ENCODE measurements at regions not wholly inside any gene's neighbourhood (a gene's known extent, or its start where the extent isn't known, plus 50 kb on each side); places are given as distances from the start of the nearest gene placed in this dataset.

DNA sequence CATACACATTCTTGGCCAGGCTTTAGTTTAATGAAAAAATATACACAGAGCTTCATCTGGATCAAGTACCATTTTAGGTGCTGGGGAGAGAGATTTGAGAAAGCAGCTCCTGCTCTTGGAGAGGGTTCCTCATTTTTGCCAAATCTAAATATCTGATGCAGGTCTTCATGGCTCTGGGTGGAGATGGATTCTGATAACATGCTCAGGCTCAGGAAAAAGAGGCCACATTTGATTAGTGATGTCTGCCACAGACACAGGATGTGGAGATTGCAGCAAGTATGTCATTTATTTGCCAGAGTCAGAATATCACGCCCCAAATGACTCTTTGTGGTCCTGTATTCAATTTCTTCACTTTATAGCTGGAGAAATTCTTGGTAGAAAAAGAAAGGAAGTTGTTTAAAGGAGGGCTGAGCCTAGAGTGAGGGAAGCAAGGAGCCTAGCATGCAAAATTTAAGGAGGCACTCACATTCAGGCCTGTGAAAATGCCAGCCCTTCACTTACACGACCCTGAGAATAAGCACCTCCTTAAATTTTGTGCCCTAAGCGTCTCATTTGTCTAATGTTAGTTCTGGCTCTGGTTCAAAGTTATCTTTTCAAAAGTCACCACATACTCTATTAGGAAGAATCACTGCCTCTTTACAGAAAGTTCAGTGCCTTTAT is 492.9 kb upstream of the TBX3 start:
- DNase-seq (ENCODE audit: low spot score): no peak

DNA sequence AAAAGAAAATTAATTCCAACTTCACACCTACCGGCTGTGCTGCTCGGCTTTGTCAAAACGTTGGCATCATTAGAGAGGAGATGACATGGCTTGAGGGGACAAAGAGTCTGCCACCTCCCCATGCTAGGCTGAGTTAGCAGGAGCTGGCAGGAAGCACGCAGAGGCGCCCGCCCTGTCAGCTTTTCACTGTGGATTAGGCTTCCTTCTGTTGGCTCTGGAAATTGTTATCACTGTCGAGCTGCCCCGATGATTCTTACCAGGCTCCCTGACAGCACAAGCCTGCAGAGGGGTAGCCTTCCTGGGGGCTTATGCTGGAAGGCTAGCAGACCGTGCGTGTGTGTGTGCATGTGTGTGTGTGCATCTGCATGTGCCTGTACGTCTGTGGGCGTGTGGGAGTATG is 490.9 kb upstream of the TBX3 start:
- no peak for DNase-seq (ENCODE audit: low spot score)

DNA sequence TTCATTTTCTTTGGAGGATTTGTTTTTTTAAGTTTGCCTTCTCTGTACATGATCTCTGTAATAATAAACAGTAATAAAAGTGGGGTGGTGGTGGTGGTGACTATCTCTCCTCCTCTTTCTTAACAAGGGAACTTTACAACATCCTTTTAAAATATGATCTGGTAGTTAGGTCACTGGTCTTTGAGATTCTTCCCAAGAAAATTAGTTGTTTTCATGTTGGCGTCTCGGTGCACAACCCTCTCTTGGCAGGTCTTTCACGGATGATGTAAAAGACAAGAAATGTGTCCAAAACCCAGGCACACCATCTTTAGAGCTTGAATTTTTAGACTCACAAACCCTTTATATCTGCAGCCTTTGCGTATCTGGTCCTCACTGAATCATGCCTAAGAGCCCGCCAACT is 488.5 kb upstream of the TBX3 start:
- DNase-seq (ENCODE audit: low spot score): no peak

DNA sequence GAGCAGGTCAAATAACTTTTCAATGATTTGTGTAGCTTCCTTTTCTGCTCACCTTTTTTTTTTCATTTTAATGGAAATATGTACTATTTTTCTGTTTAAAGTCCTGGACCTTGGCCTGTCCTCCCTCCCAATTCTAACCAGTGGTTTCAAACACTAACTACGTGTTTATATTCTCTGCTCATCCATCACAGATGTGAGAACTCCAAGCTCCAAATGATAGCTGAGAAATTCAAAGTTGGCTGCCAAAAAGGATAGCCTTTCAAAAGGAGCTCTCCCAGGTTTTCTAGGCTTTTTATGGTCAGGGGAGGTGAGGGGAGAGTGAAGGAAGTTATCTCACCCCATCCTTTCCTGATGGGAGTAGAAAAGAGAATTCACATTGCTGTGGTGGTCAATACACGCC is 486.0 kb upstream of the TBX3 start:
- DNase-seq (ENCODE audit: low spot score): no peak

DNA sequence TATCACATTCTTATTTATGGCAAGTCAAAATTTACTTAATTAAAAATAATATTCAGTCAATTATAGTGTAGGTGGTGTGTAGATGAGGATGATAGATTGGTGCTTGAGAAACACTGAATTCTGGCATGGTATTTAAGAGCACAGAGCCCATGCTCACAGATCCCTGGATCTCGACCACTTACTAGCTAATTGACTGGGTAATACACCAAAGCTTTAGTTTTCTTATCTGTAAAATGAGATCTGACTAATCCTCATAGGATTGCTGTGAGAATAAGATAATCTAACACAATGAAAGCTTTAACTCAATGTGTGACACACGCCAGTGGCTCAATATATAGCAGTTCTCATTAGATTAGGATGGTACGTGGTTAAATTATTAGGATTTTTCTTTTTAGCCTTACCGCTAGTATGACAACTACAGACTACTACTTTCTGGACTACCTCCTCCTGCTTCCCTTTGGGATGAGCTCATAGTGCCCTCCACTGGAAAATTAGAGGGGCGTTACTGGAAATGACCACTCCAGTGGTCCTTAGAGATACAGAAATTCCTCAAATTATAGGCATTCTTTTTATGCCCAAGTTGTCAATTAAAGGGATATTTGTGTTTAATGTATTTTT is 482.8 kb upstream of the TBX3 start:
- no peak for DNase-seq (ENCODE audit: low spot score)

DNA sequence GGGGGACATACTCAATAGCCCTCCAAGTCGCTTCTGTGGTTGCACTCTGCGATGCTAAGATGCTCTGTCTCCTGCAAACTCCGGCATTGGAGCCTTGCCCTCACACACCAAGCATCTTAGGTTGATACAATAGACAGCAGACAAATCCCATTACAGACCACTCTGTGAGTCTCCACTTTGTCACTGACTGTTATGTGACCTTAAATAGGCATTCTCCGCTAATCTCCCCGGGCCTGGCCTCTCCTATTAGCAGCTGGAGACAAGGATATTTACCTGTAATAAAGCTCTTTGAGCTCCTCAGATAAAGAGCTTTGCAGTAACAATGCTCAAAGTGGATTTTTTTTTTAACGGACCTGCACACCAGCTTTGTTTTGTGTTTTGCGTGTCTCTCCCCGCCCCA is 479.7 kb upstream of the TBX3 start:
- DNase-seq (ENCODE audit: low spot score): no peak

DNA sequence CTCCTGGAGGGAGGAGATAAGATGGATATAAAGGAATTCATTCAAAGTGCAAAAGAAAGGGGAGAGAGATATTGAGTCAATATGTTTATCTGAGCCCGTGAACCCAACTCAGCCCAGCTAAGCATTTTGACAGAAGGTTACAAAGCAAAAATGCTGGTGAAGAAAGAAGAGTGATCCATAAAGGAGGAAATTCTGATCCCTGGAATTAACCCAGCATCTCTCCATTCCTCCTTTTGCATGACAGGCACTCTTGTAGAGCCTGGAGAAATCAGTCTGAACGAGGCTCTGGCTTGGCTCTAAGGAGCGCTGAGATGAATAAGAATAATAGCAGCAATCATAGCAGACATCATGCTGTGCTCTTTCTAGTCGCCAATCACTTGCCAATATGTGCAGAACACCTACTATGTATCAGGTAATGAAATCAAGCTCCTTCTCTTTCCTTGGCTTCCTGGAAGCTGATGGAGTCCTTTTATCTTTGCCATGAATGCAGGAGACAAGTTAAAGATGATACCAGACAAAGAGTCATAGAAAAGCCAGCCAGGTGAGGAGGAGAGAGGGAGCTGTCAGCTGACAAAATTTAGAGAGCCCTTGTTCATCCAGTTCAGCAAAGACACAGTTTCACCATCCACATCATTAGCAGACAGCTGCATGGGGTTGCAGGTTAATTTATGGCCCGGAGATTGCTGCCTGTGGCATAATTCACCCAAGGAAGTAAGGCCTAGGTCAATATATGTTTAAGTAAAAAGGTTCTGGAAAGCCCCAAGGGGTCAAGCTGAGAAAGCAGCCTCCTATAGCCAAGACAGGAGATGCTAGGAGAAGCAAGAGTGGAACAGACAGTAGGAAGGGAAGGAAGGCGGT is 476.5 kb upstream of the TBX3 start:
- DNase-seq (ENCODE audit: low spot score): no peak

DNA sequence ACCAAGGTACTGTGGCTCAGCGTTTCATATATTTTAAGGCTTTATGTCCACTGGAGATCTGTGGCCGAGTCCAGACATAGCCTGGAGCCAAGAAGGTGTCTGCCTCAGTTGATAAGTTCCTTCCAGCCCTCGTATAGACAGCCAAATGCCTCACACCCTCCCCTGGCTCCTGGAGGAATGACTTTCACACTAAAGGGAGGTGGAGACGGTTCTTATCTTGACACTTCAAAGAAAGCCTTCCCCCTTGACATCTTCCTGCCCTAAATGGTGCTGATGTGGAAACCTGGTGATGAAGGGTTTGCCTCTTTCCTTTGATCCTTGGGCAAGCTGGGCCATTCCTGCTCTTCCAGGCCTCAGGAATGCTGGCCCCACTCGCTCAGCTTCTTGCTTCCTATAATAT is 474.8 kb upstream of the TBX3 start:
- DNase-seq (ENCODE audit: low spot score): no peak

DNA sequence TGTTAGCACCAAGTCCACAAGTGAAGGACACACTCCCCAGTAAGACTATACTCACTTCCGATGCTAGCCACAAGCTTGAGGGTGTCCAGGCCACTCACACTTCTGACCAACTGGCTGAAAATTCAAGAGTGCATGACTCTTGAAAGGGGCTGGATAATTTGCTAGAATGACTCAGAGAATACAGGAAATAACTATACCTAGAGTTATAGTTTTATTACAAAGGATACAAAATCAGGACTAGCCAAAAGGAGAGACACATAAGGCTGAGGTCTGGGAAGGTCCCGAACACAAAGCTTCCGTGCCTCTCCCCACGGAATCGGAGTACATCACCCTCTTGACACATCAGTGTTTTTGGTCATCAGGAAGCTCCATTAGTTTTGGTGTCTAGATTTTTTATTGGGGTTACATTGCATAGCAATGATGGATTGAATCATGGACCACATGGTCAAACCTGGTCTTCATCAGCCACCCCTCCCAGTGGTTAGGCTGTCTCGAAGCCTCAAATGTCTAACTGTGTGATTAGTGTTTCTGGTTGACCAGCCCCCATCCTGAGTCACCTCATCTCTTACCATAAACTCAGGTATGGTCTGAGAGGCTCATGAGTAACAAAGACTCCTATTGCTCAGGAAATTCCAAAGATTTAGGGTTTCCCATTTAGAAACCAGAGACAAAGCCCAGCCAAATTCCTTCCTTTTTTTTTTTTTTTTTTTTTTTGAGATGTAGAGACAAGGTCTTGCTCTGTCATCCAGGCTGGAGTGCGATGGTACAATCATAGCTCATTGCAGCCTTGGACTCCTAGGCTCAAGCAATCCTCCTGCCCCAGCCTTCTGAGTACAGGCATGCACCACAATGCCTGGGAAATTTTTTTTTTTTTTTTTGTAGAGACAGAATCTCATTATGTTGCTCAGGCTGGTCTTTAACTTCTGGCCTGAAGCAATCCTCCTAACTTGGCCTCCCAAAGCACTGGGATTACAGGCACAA is 472.0 kb upstream of the TBX3 start:
- no peak for DNase-seq (ENCODE audit: low spot score)

DNA sequence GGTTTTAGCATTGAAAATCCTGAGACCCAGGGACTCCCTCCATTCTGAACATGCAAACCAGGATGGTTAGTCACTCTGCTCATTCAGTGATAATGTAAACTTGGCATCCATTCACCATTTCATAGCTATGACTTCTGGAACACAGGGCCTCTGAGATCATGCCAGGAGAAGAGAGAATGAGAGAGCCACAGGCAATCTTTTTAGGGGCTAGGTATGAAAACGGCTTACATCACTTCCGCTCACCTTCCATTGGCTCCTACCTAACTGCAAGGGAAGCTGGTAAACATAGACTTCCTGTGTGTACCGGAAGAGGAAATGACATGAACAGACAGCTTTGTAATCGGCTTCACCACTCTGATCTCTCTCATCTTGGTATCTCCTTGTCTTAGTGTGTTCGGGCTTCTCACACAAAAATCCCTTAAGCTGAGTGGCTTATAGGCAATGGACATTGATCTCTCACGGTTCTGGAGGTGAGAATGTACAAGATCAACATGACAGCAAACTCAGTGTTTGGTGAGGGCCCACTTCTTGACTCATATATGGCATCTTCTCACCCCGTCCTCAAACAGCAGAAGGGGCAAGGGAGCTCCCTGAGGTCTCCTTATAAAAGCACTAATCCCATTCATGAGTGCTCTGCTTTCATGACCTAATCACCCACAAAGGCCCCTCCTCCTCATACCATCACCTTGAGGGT is 465.9 kb upstream of the TBX3 start:
- DNase-seq (ENCODE audit: low spot score): no peak

DNA sequence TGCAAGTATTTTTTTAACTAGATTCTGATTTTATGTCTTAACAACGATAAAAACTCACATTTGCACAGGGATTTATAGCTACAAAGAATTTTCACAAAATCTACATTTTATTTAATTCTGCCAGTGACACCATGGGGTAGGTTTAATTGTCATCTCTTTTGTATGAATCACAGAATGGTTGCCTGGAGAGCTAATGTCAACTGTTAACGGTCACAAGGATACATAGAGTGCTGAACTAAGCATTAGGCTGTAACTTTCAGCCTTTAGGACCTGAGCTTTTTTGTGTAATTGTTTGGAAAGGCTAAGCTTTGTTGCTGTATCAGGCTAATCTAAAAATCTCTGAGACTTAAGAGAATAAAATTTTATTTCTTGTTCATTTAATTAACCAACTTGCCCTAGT is 465.3 kb upstream of the TBX3 start:
- no peak for DNase-seq (ENCODE audit: low spot score)

DNA sequence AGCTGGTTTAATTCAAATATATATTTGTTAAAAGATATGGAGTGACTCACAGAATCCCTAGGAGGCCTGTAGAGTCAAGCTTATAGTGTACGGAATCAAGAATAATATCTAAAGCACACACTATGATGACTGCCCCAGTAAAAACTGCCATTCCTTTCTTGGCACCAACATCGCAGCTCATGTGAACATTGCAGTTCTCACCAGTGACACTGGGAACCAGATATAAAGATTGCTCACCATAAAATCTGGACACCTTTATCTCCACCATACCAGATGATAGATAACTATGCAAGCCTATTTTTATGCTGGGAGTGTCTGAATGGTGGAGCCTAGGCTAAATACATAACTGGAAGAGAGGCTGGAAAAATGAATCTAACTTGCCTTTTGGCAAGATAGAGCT is 463.9 kb upstream of the TBX3 start:
- no peak for DNase-seq (ENCODE audit: low spot score)

DNA sequence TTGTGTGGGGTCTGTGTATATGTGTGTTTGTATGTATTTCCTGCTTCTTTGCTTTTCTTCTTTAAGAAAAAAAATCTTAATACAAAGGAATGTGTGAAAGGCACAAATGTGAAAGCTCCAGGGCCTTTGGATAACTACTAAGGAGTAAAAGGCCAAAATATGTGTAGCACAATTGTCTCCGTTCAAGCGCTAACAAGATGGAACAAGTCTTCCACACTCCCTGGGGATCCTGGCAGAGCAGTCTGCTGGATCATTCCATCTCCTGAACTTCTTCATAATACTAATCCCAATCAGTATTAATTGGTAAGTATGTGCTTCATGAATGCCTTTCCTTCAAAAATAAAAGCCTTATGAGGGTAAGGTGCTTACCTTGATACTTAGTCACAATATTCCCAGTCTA is 462.5 kb upstream of the TBX3 start:
- DNase-seq (ENCODE audit: low spot score): no peak

DNA sequence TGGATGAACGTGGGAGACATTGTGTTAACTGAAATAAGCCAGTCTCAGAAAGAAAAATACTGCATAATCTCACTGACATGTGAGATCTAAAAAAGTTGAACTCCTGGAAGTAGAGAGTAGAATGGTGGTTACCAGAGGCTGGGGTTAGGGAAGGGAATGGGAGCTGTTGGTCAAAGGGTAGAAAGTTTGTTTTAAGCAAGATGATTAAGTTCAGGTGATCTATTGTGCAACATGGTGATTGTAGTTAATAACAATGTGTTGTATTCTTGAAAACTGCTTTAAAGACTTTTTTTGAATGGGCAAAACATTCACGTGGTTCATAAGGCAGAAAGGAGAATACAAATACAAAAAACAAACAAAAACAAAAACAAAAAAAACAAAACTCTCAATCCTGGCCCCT is 460.4 kb upstream of the TBX3 start:
- DNase-seq (ENCODE audit: low spot score): no peak

DNA sequence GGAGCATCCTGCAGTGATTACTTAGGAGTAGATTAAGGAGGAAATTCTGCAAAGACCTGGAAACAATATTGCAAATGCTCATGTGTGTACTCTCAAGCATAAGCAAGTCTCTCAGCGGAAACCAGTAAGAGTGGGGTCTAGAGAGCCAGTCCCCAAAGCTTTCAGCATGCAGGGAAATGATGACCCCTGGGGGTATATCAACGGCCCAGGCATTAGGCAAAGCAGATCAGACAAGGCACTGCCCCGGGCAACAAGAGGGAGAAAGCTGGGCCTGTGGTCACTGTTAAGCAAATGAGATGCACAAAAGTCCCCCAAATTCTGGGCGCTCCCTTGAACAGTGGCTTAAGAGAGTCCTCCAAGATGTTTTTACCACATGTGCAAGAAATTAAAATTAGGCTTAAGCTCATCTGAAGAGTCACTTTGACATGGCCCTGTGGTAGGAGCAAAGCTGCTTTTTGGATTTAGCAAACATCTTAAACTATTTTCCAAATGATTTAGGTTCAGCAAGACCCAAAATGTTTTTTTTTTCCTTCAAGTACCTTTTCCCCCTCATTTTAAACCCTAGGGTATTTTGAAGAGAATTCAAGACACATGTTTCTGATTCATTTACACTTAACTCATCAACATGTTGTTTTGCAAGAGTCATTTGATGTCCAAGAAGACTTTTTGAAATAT is 457.1 kb upstream of the TBX3 start:
- no peak for DNase-seq (ENCODE audit: low spot score)

DNA sequence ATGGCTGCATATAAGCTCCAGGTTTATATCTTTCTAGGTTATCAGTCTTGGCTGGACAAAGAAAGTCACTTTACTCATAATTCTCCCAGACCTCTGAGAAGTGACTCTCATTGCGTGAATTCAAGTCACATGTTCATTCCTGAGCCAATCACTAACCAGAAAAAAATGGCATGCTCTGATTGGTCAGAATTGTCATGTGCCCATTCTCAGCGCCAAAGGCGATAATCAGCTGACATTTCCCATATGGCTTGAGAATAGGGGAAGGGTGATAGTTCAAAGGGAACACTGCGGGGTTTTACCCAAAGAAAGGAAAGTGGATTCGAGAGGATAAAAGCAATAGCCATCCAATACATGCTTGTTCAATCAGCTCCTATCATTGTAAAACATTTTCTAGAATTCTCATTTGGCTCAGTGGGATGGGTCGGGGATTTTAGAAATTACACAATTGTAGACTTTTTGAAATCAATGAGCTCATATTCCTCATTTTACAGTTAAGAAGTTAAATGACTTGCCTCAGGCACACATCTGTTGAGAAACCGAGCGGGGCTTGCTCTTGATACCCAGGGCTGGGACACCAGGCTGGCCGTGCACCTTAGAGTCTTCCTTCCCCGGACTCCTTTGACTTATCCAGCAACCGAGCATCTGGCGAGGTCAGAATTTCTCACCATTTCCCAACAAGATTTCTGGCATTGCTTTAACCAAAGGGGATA is 454.0 kb upstream of the TBX3 start:
- DNase-seq (ENCODE audit: low spot score): no peak

DNA sequence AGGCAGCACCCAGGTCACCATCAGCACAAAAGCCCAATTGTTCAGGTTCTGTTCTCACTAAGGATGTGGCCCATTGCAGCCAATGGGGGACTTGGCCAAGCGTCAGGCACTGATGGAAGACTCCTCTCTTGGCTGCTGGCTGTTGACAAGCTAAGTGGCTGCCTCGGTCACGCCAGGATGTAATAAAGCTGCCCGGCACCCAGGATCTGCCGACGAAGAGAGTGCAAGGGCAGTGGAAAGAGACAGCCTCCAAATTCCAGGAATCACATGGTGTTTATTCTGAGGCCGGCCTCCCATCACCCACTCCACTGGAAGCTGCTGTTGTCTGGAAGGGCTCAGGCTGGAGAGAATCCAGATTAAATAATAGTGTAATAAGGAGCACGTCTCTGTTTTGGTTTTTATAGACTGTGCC is 451.8 kb upstream of the TBX3 start:
- no peak for DNase-seq (ENCODE audit: low spot score)

DNA sequence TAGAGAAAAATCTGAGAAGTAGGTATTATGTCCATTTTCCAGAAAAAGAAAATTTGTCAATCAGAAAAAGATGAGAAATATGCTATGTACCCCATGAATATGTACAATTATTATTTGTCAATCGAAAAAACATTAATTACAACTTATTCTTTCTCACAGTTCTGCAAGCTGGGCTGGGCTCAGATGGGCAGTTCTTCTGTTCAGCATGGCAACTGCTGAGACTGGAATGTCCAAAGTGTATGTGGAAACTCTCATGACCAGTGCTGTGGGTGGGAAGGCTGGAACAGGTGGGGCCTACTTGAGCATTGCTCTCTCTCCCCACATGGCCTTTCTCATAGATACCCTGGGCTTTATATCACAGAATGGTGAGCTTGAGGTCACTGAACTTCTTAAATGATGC is 450.3 kb upstream of the TBX3 start:
- DNase-seq (ENCODE audit: low spot score): no peak

DNA sequence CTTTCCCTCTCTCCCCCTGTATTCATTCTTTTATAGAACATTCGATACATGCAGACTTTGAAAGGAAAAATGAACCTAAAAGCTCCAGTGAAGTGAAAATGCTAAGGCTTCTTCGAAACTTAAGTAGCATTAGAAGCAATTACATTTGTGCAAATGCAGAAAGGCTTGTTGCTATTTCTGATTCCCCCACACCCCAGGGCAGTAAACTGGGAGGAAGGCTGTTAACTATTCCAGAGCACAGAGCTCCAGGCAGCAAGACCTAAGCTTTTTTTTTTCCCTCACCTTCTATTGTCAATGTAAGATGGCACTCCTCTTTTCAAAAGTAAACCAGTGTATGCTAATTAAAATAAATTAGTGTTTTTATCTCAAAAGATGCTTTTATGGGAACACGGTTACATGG is 448.9 kb upstream of the TBX3 start:
- no peak for DNase-seq (ENCODE audit: low spot score)

DNA sequence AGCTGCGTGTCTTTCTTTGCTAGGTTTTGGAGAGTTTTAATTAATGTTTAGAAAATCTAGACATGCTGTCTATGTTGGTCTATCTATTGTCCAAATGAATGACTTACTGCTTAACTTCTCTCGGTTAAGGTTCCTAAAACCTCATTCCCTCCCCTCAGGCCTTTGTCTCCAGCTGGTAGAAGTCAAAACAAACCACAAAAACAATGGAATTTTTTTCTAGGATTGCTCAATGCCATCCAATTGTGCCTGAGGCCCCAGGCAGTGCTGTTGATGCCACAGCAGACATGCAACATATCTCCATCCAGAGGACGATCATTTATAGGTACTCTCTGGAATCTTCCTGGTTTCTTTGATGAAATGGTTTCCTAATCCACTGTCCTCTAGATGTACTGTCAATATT is 448.2 kb upstream of the TBX3 start:
- no peak for DNase-seq (ENCODE audit: low spot score)
